K562 (cell line): ENCODE measurements at regions not wholly inside any gene's neighbourhood (a gene's known extent, or its start where the extent isn't known, plus 50 kb on each side); places are given as distances from the start of the nearest gene placed in this dataset.

Source experiments
- E2F8 ChIP-seq: fragments of 450-650 bp; IDR thresholded peaks from 2 replicates; pipeline ENCODE4 v1.7.1; 2018; ENCODE audit warnings: mild to moderate bottlenecking, low read depth; ENCODE audit not compliant: partially characterized antibody
- MGA ChIP-seq: fragments of 450-650 bp; IDR thresholded peaks from 2 replicates; pipeline ENCODE4 v1.6.1; 2016; ENCODE audit warnings: mild to moderate bottlenecking, moderate library complexity
- MNT ChIP-seq, 2 experiments: fragments of 450-650 bp; conservative IDR thresholded peaks; 2 replicates each; pipeline ENCODE4 v1.6.1; 2017; ENCODE audit warnings: mild to moderate bottlenecking in 2 of 2, moderate library complexity in 2 of 2
- SNAPC5 ChIP-seq: fragments of 250-450 bp; sonication (Bioruptor Pico); IDR thresholded peaks from 2 replicates; pipeline ENCODE4 v1.8.0; 2021; ENCODE audit warnings: moderate library complexity, mild to moderate bottlenecking, inconsistent platforms
- SRSF9 ChIP-seq: fragments of 200-400 bp; formaldehyde crosslinking; IDR thresholded peaks from 2 replicates; pipeline ENCODE4 v1.6.1; 2017; ENCODE audit warnings: low read depth, low read length, borderline replicate concordance
- TRIM25 ChIP-seq: fragments of 450-650 bp; IDR thresholded peaks from 2 replicates; pipeline ENCODE4 v1.7.0; 2016; ENCODE audit warnings: borderline replicate concordance
- ZBTB17 ChIP-seq: fragments of 450-650 bp; formaldehyde crosslinking; IDR thresholded peaks from 2 replicates; pipeline ENCODE4 v1.4.0; 2020; ENCODE audit warnings: mild to moderate bottlenecking
- ZNF431 ChIP-seq: sonication (generic); formaldehyde crosslinking; IDR thresholded peaks from 2 replicates; pipeline ENCODE4 v1.8.0; 2022; ENCODE audit warnings: mild to moderate bottlenecking, missing genetic modification reagents

- no peak for TF ChIP-seq E2F8
- peak in 1 of 2 experiments; percentile 40; a peak in 2 of 4 replicates for TF ChIP-seq MNT (conservative IDR thresholded peaks at IDR 0.05)
- no peak; the same call in 1 of the 2 replicates for TF ChIP-seq TRIM25
- TF ChIP-seq SNAPC5 = no peak
- no peak; the same call in 1 of the 2 replicates for TF ChIP-seq MGA
- no peak for TF ChIP-seq ZNF431 (CRISPR knock-in tag)
- TF ChIP-seq SRSF9 = no peak
- TF ChIP-seq ZBTB17 (CRISPR knock-in tag) = no peak
These were observed 127.9 kb downstream of the URB2 start (continued) for GRCh38 chr1:229753764-229754551.
